Smooth muscle cell (in vitro differentiated cells): ENCODE measurements at regions not wholly inside any gene's neighbourhood (a gene's known extent, or its start where the extent isn't known, plus 50 kb on each side); places are given as distances from the start of the nearest gene placed in this dataset.

ENCODE experiments used
- DNase-seq: peaks from one replicate; lab custom pipeline; 2025; ENCODE audit not compliant: unreplicated experiment; lab: John Stamatoyannopoulos, UW
- H2AFZ ChIP-seq: fragments of 200-600 bp; sonication (generic); 2 replicates; pipeline ENCODE4 v1.6.0; 2016; ENCODE audit warnings: antibody characterized with exemption, low read depth, mild to moderate bottlenecking
- H3F3A ChIP-seq: fragments of 200-600 bp; sonication (generic); 2 replicates; pipeline ENCODE4 v1.6.0; 2017; ENCODE audit warnings: antibody characterized with exemption, low read depth
- H3K27ac ChIP-seq: fragments of 200-600 bp; sonication (generic); 2 replicates; pipeline ENCODE4 v1.5.1; 2016; ENCODE audit warnings: low read depth, mild to moderate bottlenecking
- H3K27me3 ChIP-seq: fragments of 200-600 bp; sonication (generic); 2 replicates; pipeline ENCODE4 v1.6.1; 2016; ENCODE audit warnings: low read depth, mild to moderate bottlenecking
- H3K36me3 ChIP-seq: fragments of 200-600 bp; sonication (generic); 2 replicates; pipeline ENCODE4 v1.5.1; 2016; ENCODE audit warnings: low read depth
- H3K4me1 ChIP-seq: fragments of 200-600 bp; sonication (generic); 2 replicates; pipeline ENCODE4 v1.5.1; 2016; ENCODE audit warnings: low read depth
- H3K4me2 ChIP-seq: fragments of 200-600 bp; sonication (generic); 2 replicates; pipeline ENCODE4 v1.6.0; 2016; ENCODE audit warnings: mild to moderate bottlenecking
- H3K4me3 ChIP-seq: fragments of 200-600 bp; sonication (generic); 2 replicates; pipeline ENCODE4 v1.5.1; 2016; ENCODE audit warnings: mild to moderate bottlenecking
- H3K79me2 ChIP-seq: fragments of 200-600 bp; sonication (generic); 2 replicates; pipeline ENCODE4 v1.6.0; 2016; ENCODE audit warnings: low read depth, mild to moderate bottlenecking
- H3K9ac ChIP-seq: fragments of 200-600 bp; sonication (generic); 2 replicates; pipeline ENCODE4 v1.6.0; 2016; ENCODE audit warnings: low read depth
- H3K9me3 ChIP-seq: fragments of 200-600 bp; sonication (generic); replicated peaks from 2 replicates; pipeline ENCODE4 v1.5.1; 2016; ENCODE audit warnings: low read depth
- H4K20me1 ChIP-seq: fragments of 200-600 bp; sonication (generic); 2 replicates; pipeline ENCODE4 v1.6.0; 2016; ENCODE audit warnings: low read depth
- CTCF ChIP-seq: fragments of 200-600 bp; sonication (generic); IDR thresholded peaks from 2 replicates; pipeline ENCODE4 v1.5.1; 2017; ENCODE audit warnings: borderline replicate concordance, mild to moderate bottlenecking, antibody characterized with exemption; ENCODE audit not compliant: insufficient read depth, poor library complexity, severe bottlenecking
- WGBS: methylation state at CpG from one replicate; pipeline ENCODE4 v1.1.7; 2016; ENCODE audit warnings: low lambda C conversion rate; 5-methylcytosine and 5-hydroxymethylcytosine counted together

- WGBS: 0% methylated on average over 1 of the region's 1 CpG
- H3K9ac ChIP-seq: no peak overlapping the region
- no peaks in the 10 kb centered on the region for H3K27me3 ChIP-seq
- H3K27ac ChIP-seq: no peak overlapping the region
- no peak overlapping the region for H3K4me3 ChIP-seq
- no peak for TF ChIP-seq CTCF
- H3K4me2 ChIP-seq: no peak overlapping the region
- no peaks in the 10 kb centered on the region for H3K9me3 ChIP-seq
- no peaks in the 10 kb centered on the region for H4K20me1 ChIP-seq
- H3K4me1 ChIP-seq: no peaks in the 10 kb centered on the region
- H3F3A ChIP-seq: no peaks in the 10 kb centered on the region
- no peaks in the 10 kb centered on the region for H3K36me3 ChIP-seq
- no peak overlapping the region for H2AFZ ChIP-seq
- DNase-seq: no peak
- H3K79me2 ChIP-seq: no peaks in the 10 kb centered on the region
Observed at GRCh38 chr14:41047763-41048162, 558.9 kb upstream of the LRFN5 start.

GRCh38 chr14:41037388-41037787 lies 569.3 kb upstream of the LRFN5 start:
- no peak for TF ChIP-seq CTCF
- Histone ChIP-seq H3F3A (no peaks in the 10 kb centered on the region), H3K9ac (no peak overlapping the region), H3K4me3 (no peak overlapping the region), H3K4me2 (no peak overlapping the region), H3K27ac (no peak overlapping the region), H3K9me3 (no peaks in the 10 kb centered on the region), H3K27me3 (no peaks in the 10 kb centered on the region), H3K4me1 (no peaks in the 10 kb centered on the region), H2AFZ (no peak overlapping the region), H3K36me3 (no peaks in the 10 kb centered on the region), H4K20me1 (no peaks in the 10 kb centered on the region), H3K79me2 (no peaks in the 10 kb centered on the region)
- DNase-seq: no peak
- WGBS: 100% methylated on average over 3 of the region's 3 CpGs

GRCh38 chr14:41034969-41035368 lies 571.7 kb upstream of the LRFN5 start:
- Histone ChIP-seq H3F3A (no peaks in the 10 kb centered on the region), H3K4me2 (no peak overlapping the region), H3K27ac (no peak overlapping the region)

More at GRCh38 chr14:41034969-41035368, 571.7 kb upstream of the LRFN5 start:
- no peaks in the 10 kb centered on the region for H4K20me1 ChIP-seq
- H3K36me3 ChIP-seq: peaks cover 5% of the 10 kb centered on the region
- no peaks in the 10 kb centered on the region for H3K27me3 ChIP-seq
- 100% methylated on average over 1 of the region's 1 CpG for WGBS
- no peak for TF ChIP-seq CTCF
- H2AFZ ChIP-seq: no peak overlapping the region
- H3K79me2 ChIP-seq: no peaks in the 10 kb centered on the region
- no peaks in the 10 kb centered on the region for H3K4me1 ChIP-seq
- no peaks in the 10 kb centered on the region for H3K9me3 ChIP-seq
- H3K4me3 ChIP-seq: no peak overlapping the region
- no peak for DNase-seq
- H3K9ac ChIP-seq: no peak overlapping the region
